OCI-LY3 (cell line): ENCODE measurements at regions not wholly inside any gene's neighbourhood (a gene's known extent, or its start where the extent isn't known, plus 50 kb on each side); places are given as distances from the start of the nearest gene placed in this dataset.

Source experiments
- H2AFZ ChIP-seq: fragments of 200-600, 300-600 bp; shearing (Covaris generic); 2 replicates; pipeline ENCODE4 v1.6.0; 2014; ENCODE audit warnings: antibody characterized with exemption, low read depth, low read length
- H3K27ac ChIP-seq: fragments of 200-600, 300-600 bp; sonication (generic); 2 replicates; pipeline ENCODE4 v1.5.1; 2014; ENCODE audit warnings: mild to moderate bottlenecking, low read length, moderate library complexity, mixed read lengths
- H3K27me3 ChIP-seq: fragments of 200-600, 300-600 bp; sonication (generic); 2 replicates; pipeline ENCODE4 v1.6.1; 2014; ENCODE audit warnings: low read depth, low read length, mixed read lengths
- H3K36me3 ChIP-seq: fragments of 200-600, 300-600 bp; sonication (generic); replicated peaks from 2 replicates; pipeline ENCODE3; 2014; ENCODE audit warnings: low read depth, low read length, mixed read lengths
- H3K4me1 ChIP-seq: fragments of 300-600, 200-600 bp; sonication (generic); 2 replicates; pipeline ENCODE4 v1.6.1; 2014; ENCODE audit warnings: low read length, mixed read lengths
- H3K4me2 ChIP-seq: fragments of 200-600, 300-600 bp; sonication (generic); 2 replicates; pipeline ENCODE4 v1.6.1; 2014; ENCODE audit warnings: low read length, mixed read lengths
- H3K4me3 ChIP-seq: fragments of 300-600, 200-600 bp; sonication (generic); 2 replicates; pipeline ENCODE4 v1.5.1; 2014; ENCODE audit warnings: antibody characterized with exemption, mild to moderate bottlenecking, low read length, moderate library complexity
- H3K79me2 ChIP-seq: fragments of 300-600, 200-600 bp; shearing (Covaris generic); 2 replicates; pipeline ENCODE4 v1.6.1; 2014; ENCODE audit warnings: mild to moderate bottlenecking, low read length, mixed read lengths
- H3K9ac ChIP-seq: fragments of 300-600, 200-600 bp; shearing (Covaris generic); 2 replicates; pipeline ENCODE4 v1.6.0; 2014; ENCODE audit warnings: mild to moderate bottlenecking, low read length, moderate library complexity
- H3K9me3 ChIP-seq: fragments of 200-600, 300-600 bp; shearing (Covaris generic); 2 replicates; pipeline ENCODE4 v1.6.1; 2014; ENCODE audit warnings: low read length, mixed read lengths; ENCODE audit not compliant: insufficient read depth
- H4K20me1 ChIP-seq: fragments of 200-600, 300-600 bp; sonication (generic); 2 replicates; pipeline ENCODE4 v1.6.1; 2016; ENCODE audit warnings: low read length, mixed read lengths; ENCODE audit not compliant: insufficient read depth
- EZH2phosphoT487 ChIP-seq: fragments of 200-600 bp; shearing (Covaris generic); IDR thresholded peaks from 2 replicates; pipeline ENCODE4 v1.6.1; 2018; ENCODE audit warnings: antibody characterized with exemption, mixed run types, low read depth
- TF ChIP-seq, protein P1 (sequence below): fragments of 200-600, 300-600 bp; sonication (generic); IDR thresholded peaks from 2 replicates; pipeline ENCODE4 v1.5.1; 2014; ENCODE audit warnings: antibody characterized with exemption, low read length, low read depth

DNA sequence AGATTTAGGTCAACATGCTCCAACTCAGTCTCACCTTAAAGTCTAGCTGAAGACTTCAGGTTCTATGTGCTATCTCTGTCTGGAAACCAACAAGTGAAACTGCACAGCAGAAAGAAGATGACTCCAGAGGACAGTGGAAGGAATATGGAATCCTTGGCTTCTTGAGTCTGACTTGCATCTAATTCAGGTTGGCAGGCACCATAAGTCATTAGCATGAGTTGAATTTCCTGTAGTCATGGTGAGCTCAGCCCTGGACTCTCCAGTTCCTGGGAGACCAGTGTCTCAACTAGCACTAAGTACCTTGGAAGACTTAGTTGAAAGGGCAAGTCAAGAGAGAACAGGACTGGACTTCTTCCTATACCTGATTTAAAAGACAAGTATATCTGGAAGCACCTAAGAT is 129.7 kb downstream of the DTWD1 start:
- Histone ChIP-seq H3K9ac (no peak overlapping the region), H3K9me3 (no peaks in the 10 kb centered on the region), H3K4me2 (no peak overlapping the region), H3K79me2 (no peaks in the 10 kb centered on the region), H2AFZ (no peak overlapping the region), H3K4me1 (no peaks in the 10 kb centered on the region), H3K36me3 (no peaks in the 10 kb centered on the region), H3K27ac (no peak overlapping the region), H3K4me3 (no peak overlapping the region), H4K20me1 (no peaks in the 10 kb centered on the region), H3K27me3 (no peaks in the 10 kb centered on the region)
- no peak for TF ChIP-seq EZH2phosphoT487
- TF ChIP-seq, protein P1, sequence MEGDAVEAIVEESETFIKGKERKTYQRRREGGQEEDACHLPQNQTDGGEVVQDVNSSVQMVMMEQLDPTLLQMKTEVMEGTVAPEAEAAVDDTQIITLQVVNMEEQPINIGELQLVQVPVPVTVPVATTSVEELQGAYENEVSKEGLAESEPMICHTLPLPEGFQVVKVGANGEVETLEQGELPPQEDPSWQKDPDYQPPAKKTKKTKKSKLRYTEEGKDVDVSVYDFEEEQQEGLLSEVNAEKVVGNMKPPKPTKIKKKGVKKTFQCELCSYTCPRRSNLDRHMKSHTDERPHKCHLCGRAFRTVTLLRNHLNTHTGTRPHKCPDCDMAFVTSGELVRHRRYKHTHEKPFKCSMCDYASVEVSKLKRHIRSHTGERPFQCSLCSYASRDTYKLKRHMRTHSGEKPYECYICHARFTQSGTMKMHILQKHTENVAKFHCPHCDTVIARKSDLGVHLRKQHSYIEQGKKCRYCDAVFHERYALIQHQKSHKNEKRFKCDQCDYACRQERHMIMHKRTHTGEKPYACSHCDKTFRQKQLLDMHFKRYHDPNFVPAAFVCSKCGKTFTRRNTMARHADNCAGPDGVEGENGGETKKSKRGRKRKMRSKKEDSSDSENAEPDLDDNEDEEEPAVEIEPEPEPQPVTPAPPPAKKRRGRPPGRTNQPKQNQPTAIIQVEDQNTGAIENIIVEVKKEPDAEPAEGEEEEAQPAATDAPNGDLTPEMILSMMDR: no peak

DNA sequence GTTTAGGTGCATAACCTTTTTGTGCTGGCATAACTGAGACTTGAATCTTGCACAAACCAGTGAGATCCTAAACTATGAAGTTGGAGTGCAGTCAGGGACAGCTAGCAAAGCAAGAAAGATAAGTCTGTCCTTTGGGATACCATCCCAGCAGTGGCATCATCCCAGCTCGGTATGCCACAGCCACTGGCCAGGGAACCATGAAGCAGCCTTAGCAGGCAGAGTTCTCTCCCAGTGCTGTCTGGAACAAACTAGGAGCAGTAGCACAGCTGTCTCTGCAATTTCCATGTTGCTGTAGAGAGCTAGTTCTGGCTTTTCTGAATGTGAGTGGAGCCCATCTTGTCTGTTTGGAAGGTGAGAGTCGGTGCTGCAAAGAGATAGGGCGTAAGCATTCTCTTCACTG is 130.3 kb downstream of the DTWD1 start:
- Histone ChIP-seq H3K27ac (no peak overlapping the region), H3K36me3 (no peaks in the 10 kb centered on the region), H4K20me1 (no peaks in the 10 kb centered on the region), H3K79me2 (no peaks in the 10 kb centered on the region), H3K27me3 (no peaks in the 10 kb centered on the region), H2AFZ (no peak overlapping the region), H3K9me3 (no peaks in the 10 kb centered on the region), H3K4me2 (no peak overlapping the region), H3K9ac (no peak overlapping the region), H3K4me3 (no peak overlapping the region), H3K4me1 (no peaks in the 10 kb centered on the region)
- TF ChIP-seq, protein P1: no peak
- TF ChIP-seq EZH2phosphoT487: no peak

DNA sequence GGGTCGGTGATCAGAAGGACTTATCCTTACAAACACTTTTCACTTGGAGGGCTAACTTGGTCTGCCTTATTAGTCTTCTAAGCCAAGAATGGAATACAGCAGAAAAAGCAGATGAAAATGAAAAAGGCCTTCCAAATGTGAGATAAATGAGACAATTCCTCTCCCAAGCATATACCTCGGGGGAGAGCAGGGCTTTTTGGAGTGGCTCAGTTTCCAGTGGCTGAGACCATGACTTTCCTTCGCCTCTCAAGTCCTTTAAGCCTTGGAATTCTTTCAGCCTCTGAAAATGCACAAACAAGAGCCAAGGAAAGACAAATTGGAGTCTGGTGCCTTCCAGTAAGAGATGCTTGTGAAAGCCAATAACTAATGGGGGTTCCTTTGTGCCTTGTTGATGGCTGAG is 130.9 kb downstream of the DTWD1 start:
- Histone ChIP-seq H3K9ac (no peak overlapping the region), H3K79me2 (no peaks in the 10 kb centered on the region), H4K20me1 (no peaks in the 10 kb centered on the region), H2AFZ (no peak overlapping the region), H3K4me1 (no peaks in the 10 kb centered on the region), H3K9me3 (no peaks in the 10 kb centered on the region), H3K27me3 (no peaks in the 10 kb centered on the region), H3K4me2 (no peak overlapping the region), H3K27ac (no peak overlapping the region), H3K4me3 (no peak overlapping the region), H3K36me3 (no peaks in the 10 kb centered on the region)
- no peak for TF ChIP-seq EZH2phosphoT487

DNA sequence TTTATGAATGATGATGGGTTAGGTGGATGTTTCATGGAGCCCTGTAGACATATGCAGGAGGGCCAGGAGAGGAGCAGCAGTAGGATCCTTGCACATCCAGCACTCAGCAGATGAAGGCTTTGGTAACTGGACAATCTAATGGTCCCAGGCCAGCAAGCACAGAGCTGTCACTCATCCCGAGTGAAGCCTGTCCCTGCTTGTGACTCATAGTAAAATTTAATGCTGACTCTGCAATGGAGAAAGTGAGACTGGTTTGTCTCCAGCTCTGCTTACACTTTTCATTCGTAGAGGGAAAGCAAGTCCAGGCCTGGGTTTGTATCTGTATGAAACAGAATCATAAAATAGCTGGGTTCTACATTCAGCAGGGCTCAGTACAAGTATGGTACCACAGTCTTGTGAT is 131.7 kb downstream of the DTWD1 start:
- Histone ChIP-seq H3K4me3 (no peak overlapping the region), H3K79me2 (no peaks in the 10 kb centered on the region), H3K4me1 (no peaks in the 10 kb centered on the region), H4K20me1 (no peaks in the 10 kb centered on the region), H3K36me3 (no peaks in the 10 kb centered on the region), H3K27ac (no peak overlapping the region), H2AFZ (no peak overlapping the region), H3K4me2 (no peak overlapping the region), H3K9me3 (no peaks in the 10 kb centered on the region), H3K9ac (no peak overlapping the region), H3K27me3 (no peaks in the 10 kb centered on the region)
- TF ChIP-seq, protein P1: no peak
- TF ChIP-seq EZH2phosphoT487: no peak

DNA sequence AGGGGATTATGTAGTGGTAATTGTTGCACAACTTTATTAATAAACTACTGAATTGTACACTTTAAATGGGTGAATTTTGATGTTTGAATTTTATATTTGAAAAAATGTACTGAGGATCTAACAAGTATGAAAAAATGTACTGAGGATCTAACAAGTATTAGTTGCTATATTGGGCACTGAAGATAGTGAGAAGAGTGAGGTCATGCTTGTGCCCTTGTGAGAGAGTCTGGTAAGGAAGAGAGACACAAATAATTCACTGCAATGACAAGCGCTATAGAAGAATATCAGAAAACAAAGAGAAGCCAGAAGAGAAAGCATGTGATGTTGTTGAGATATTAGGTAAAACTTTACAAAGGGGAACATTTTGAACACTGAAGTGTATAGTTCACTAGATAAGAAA is 137.6 kb downstream of the DTWD1 start:
- Histone ChIP-seq H3K4me2 (no peak overlapping the region), H3K36me3 (no peaks in the 10 kb centered on the region), H3K9ac (no peak overlapping the region), H3K4me3 (no peak overlapping the region), H3K79me2 (no peaks in the 10 kb centered on the region), H3K9me3 (0 out of 2 replicates have a peak, but pooled peaks cover 3% of the 10 kb centered on the region), H4K20me1 (no peaks in the 10 kb centered on the region), H3K27ac (no peak overlapping the region), H2AFZ (no peak overlapping the region), H3K27me3 (no peaks in the 10 kb centered on the region), H3K4me1 (no peaks in the 10 kb centered on the region)
- TF ChIP-seq, protein P1: no peak
- no peak for TF ChIP-seq EZH2phosphoT487
